ENCODE measurements at regions not wholly inside any gene's neighbourhood (a gene's known extent, or its start where the extent isn't known, plus 50 kb on each side); places are given as distances from the start of the nearest gene placed in this dataset.

DNA sequence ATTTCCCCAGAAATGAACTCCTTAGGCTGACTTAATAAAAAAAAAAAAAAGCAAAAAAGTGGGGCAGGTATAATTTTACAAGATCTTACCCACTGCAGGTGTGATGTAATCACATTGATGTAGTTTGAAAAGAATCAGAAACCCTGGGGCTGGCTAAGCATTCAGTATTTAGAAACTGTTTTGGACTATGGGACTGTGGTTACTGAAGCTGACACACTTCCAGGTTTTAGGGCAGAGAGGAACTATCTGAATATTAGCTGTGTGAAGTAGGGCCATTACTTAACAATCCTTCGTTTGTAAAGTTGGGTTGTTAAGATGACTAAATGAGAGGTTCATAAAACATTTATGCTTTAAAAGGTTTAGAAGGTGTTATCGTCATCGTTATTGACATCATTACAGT lies 165.3 kb downstream of the FASLG start:
- Histone ChIP-seq H3K36me3 (ENCODE audit: insufficient read depth, low read length) (no peaks in the 10 kb centered on the region), H3K27me3 (ENCODE audit: insufficient read depth, low read depth, low read length) (no peaks in the 10 kb centered on the region), H3K9me3 (ENCODE audit: low read length) (no peaks in the 10 kb centered on the region), H3K9me2 (ENCODE audit: insufficient read depth, low read length) (no peaks in the 10 kb centered on the region), H3K79me2 (replicated peaks; ENCODE audit: insufficient read depth, low read length) (no peaks in the 10 kb centered on the region), H3K4me2 (ENCODE audit: low read length) (no peak overlapping the region), H3K9ac (ENCODE audit: low read length) (no peak overlapping the region), H3F3A (ENCODE audit: insufficient read depth, low read length, poor library complexity, severe bottlenecking) (no peaks in the 10 kb centered on the region), H4K20me1 (ENCODE audit: insufficient read depth) (no peaks in the 10 kb centered on the region), H3K27ac (ENCODE audit: low read length) (no peak overlapping the region), H3K4me3 (ENCODE audit: low read length) (no peak overlapping the region), H2AFZ (ENCODE audit: low read depth, low read length) (no peak overlapping the region)
- TF ChIP-seq, protein P1, sequence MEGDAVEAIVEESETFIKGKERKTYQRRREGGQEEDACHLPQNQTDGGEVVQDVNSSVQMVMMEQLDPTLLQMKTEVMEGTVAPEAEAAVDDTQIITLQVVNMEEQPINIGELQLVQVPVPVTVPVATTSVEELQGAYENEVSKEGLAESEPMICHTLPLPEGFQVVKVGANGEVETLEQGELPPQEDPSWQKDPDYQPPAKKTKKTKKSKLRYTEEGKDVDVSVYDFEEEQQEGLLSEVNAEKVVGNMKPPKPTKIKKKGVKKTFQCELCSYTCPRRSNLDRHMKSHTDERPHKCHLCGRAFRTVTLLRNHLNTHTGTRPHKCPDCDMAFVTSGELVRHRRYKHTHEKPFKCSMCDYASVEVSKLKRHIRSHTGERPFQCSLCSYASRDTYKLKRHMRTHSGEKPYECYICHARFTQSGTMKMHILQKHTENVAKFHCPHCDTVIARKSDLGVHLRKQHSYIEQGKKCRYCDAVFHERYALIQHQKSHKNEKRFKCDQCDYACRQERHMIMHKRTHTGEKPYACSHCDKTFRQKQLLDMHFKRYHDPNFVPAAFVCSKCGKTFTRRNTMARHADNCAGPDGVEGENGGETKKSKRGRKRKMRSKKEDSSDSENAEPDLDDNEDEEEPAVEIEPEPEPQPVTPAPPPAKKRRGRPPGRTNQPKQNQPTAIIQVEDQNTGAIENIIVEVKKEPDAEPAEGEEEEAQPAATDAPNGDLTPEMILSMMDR (IDR thresholded peaks at IDR 0.05; ENCODE audit: poor library complexity, severe bottlenecking), result no peak
- no peak for TF ChIP-seq TAF1 (IDR thresholded peaks at IDR 0.05; ENCODE audit: low read depth)
- no peak for TF ChIP-seq EP300 (conservative IDR thresholded peaks at IDR 0.05; ENCODE audit: poor library complexity, severe bottlenecking)
- no peak for TF ChIP-seq EZH2 (IDR thresholded peaks at IDR 0.05; ENCODE audit: borderline replicate concordance, insufficient read depth, low read length, poor library complexity, severe bottlenecking)
- TF ChIP-seq POLR2AphosphoS5 (IDR thresholded peaks at IDR 0.05), result no peak
- no peak for TF ChIP-seq SMC3 (conservative IDR thresholded peaks at IDR 0.05; ENCODE audit: poor library complexity)

- no peak overlapping the region for H3K27ac ChIP-seq (ENCODE audit: low read length)
- no peaks in the 10 kb centered on the region for H3K9me3 ChIP-seq (ENCODE audit: low read length)
- H2AFZ ChIP-seq (ENCODE audit: low read depth, low read length), result no peak overlapping the region
- no peaks in the 10 kb centered on the region for H3F3A ChIP-seq (ENCODE audit: insufficient read depth, low read length, poor library complexity, severe bottlenecking)
- H4K20me1 ChIP-seq (ENCODE audit: insufficient read depth), result no peaks in the 10 kb centered on the region
- no peak for TF ChIP-seq TAF1 (IDR thresholded peaks at IDR 0.05; ENCODE audit: low read depth)
- TF ChIP-seq RAD21 (conservative IDR thresholded peaks at IDR 0.05), result peak; percentile 67
- TF ChIP-seq, protein P1 (IDR thresholded peaks at IDR 0.05; ENCODE audit: poor library complexity, severe bottlenecking), result peak; percentile 64
- peak; percentile 65 for TF ChIP-seq SMC3 (conservative IDR thresholded peaks at IDR 0.05; ENCODE audit: poor library complexity)
- TF ChIP-seq MXI1 (conservative IDR thresholded peaks at IDR 0.05; ENCODE audit: poor library complexity, severe bottlenecking), result no peak
- no peaks in the 10 kb centered on the region for H3K27me3 ChIP-seq (ENCODE audit: insufficient read depth, low read depth, low read length)
- no peaks in the 10 kb centered on the region for H3K79me2 ChIP-seq (replicated peaks; ENCODE audit: insufficient read depth, low read length)
- no peaks in the 10 kb centered on the region for H3K36me3 ChIP-seq (ENCODE audit: insufficient read depth, low read length)
- H3K9me2 ChIP-seq (ENCODE audit: insufficient read depth, low read length), result no peaks in the 10 kb centered on the region
- H3K4me2 ChIP-seq (ENCODE audit: low read length), result no peak overlapping the region
- H3K9ac ChIP-seq (ENCODE audit: low read length), result no peak overlapping the region
- no peak overlapping the region for H3K4me3 ChIP-seq (ENCODE audit: low read length)
These were observed 167.3 kb downstream of the FASLG start for GRCh38 chr1:172826096-172826741.

DNA sequence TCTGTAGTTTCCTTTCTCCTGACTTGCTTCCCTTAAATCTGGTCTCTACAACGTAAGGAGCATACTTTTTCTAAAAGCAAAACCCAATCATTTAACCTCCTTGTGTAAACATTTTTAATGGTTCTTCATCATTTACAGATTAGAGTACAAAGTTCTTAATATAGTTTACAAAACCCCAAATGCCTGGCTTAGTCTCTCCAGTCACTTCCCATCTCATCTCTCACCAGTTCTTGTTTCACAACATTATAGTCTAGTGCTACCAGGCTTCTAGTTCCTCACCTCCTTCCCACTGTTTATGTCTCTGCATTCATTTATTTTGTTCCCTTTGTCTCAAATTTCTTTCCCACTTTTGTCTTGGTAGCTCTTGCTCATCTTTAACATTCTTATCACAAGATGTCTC lies 168.4 kb downstream of the FASLG start:
- no peak for TF ChIP-seq EP300 (conservative IDR thresholded peaks at IDR 0.05; ENCODE audit: poor library complexity, severe bottlenecking)
- Histone ChIP-seq H3K79me2 (replicated peaks; ENCODE audit: insufficient read depth, low read length) (no peaks in the 10 kb centered on the region), H4K20me1 (ENCODE audit: insufficient read depth) (no peaks in the 10 kb centered on the region), H3K36me3 (ENCODE audit: insufficient read depth, low read length) (no peaks in the 10 kb centered on the region), H3K27ac (ENCODE audit: low read length) (no peak overlapping the region), H3K9ac (ENCODE audit: low read length) (no peak overlapping the region), H3F3A (ENCODE audit: insufficient read depth, low read length, poor library complexity, severe bottlenecking) (no peaks in the 10 kb centered on the region), H3K9me2 (ENCODE audit: insufficient read depth, low read length) (no peaks in the 10 kb centered on the region), H3K4me2 (ENCODE audit: low read length) (no peak overlapping the region), H3K27me3 (ENCODE audit: insufficient read depth, low read depth, low read length) (no peaks in the 10 kb centered on the region), H2AFZ (ENCODE audit: low read depth, low read length) (no peak overlapping the region), H3K9me3 (ENCODE audit: low read length) (no peaks in the 10 kb centered on the region), H3K4me3 (ENCODE audit: low read length) (no peak overlapping the region)

Measured in neural cell (in vitro differentiated cells).